Osteocyte (in vitro differentiated cells): ENCODE measurements at regions not wholly inside any gene's neighbourhood (a gene's known extent, or its start where the extent isn't known, plus 50 kb on each side); places are given as distances from the start of the nearest gene placed in this dataset.
"Not testable (repeated sequence)": the region's sequence is repeated elsewhere in the genome, so short reads cannot be mapped to it uniquely, and the experiment has no call there.

Experiments used
- DNase-seq: peaks from one replicate; pipeline ENCODE4 v3.0.0; 2021; ENCODE audit warnings: mixed read lengths; ENCODE audit not compliant: unreplicated experiment; ENCODE audit errors: extremely low spot score
- H3K27ac Mint-ChIP-seq: one replicate; pipeline ENCODE4 v1.8.0; 2021; ENCODE audit warnings: mild to moderate bottlenecking, mixed read lengths; ENCODE audit not compliant: unreplicated experiment
- H3K27me3 Mint-ChIP-seq: one replicate; pipeline ENCODE4 v1.8.0; 2021; ENCODE audit warnings: mixed read lengths; ENCODE audit not compliant: unreplicated experiment
- H3K36me3 Mint-ChIP-seq: one replicate; pipeline ENCODE4 v1.8.0; 2021; ENCODE audit warnings: mixed read lengths; ENCODE audit not compliant: unreplicated experiment
- H3K4me1 Mint-ChIP-seq: one replicate; pipeline ENCODE4 v1.8.0; 2021; ENCODE audit warnings: mixed read lengths; ENCODE audit not compliant: unreplicated experiment
- H3K4me3 Mint-ChIP-seq: one replicate; pipeline ENCODE4 v1.8.0; 2021; ENCODE audit warnings: mild to moderate bottlenecking, moderate library complexity, mixed read lengths; ENCODE audit not compliant: unreplicated experiment
- H3K9me3 Mint-ChIP-seq: one replicate; pipeline ENCODE4 v1.8.0; 2021; ENCODE audit warnings: mixed read lengths; ENCODE audit not compliant: unreplicated experiment
- CTCF ChIP-seq: fragments of 200-600 bp; sonication (generic); IDR thresholded peaks from 2 replicates; pipeline ENCODE4 v1.5.0; 2021; ENCODE audit warnings: antibody characterized with exemption, mild to moderate bottlenecking, moderate library complexity

- Mint-ChIP-seq H3K27ac (peak overlapping the region; percentile 45), H3K27me3 (peaks cover 4% of the 10 kb centered on the region), H3K36me3 (no peaks in the 10 kb centered on the region), H3K9me3 (no peaks in the 10 kb centered on the region), H3K4me3 (no peak overlapping the region), H3K4me1 (peaks cover 12% of the 10 kb centered on the region)
- TF ChIP-seq CTCF = no peak
- no peak for DNase-seq
These were observed 216.7 kb upstream of the FTMT start for GRCh38 chr5:121634946-121635345.

GRCh38 chr5:121638126-121638525 is 213.6 kb upstream of the FTMT start:
- no peak for TF ChIP-seq CTCF
- no peak for DNase-seq
- H3K27me3 Mint-ChIP-seq = peaks cover 5% of the 10 kb centered on the region
- no peak overlapping the region for H3K4me3 Mint-ChIP-seq
- no peaks in the 10 kb centered on the region for H3K36me3 Mint-ChIP-seq
- H3K27ac Mint-ChIP-seq = no peak overlapping the region
- H3K9me3 Mint-ChIP-seq = peaks cover 5% of the 10 kb centered on the region
- peaks cover 12% of the 10 kb centered on the region for H3K4me1 Mint-ChIP-seq

GRCh38 chr5:121640298-121640697 is 211.4 kb upstream of the FTMT start:
- TF ChIP-seq CTCF = no peak
- Mint-ChIP-seq H3K4me3 (no peak overlapping the region), H3K9me3 (peaks cover 5% of the 10 kb centered on the region), H3K27ac (no peak overlapping the region), H3K36me3 (no peaks in the 10 kb centered on the region), H3K4me1 (no peaks in the 10 kb centered on the region), H3K27me3 (peaks cover 5% of the 10 kb centered on the region)
- no peak for DNase-seq

GRCh38 chr5:121658221-121658620 is 193.5 kb upstream of the FTMT start:
- Mint-ChIP-seq H3K36me3 (no peaks in the 10 kb centered on the region), H3K4me3 (no peak overlapping the region), H3K27me3 (peaks cover 6% of the 10 kb centered on the region), H3K27ac (no peak overlapping the region), H3K9me3 (peaks cover 7% of the 10 kb centered on the region), H3K4me1 (no peaks in the 10 kb centered on the region)
- no peak for DNase-seq
- no peak for TF ChIP-seq CTCF

GRCh38 chr5:121660142-121660541 is 191.5 kb upstream of the FTMT start:
- Mint-ChIP-seq H3K9me3 (peaks cover 20% of the 10 kb centered on the region), H3K4me3 (no peak overlapping the region), H3K36me3 (no peaks in the 10 kb centered on the region), H3K27ac (no peak overlapping the region), H3K4me1 (no peaks in the 10 kb centered on the region), H3K27me3 (peaks cover 3% of the 10 kb centered on the region)
- no peak for DNase-seq
- no peak for TF ChIP-seq CTCF

- H3K4me3 Mint-ChIP-seq, H3K36me3 Mint-ChIP-seq, H3K4me1 Mint-ChIP-seq: not testable (repeated sequence)
These were observed 186.1 kb upstream of the FTMT start for GRCh38 chr5:121665542-121665941.

More at GRCh38 chr5:121665542-121665941, 186.1 kb upstream of the FTMT start:
- DNase-seq, H3K27ac Mint-ChIP-seq, H3K27me3 Mint-ChIP-seq: not testable (repeated sequence)
- peaks cover 20% of the 10 kb centered on the region for H3K9me3 Mint-ChIP-seq
